GM12873 (cell line): ENCODE measurements at regions not wholly inside any gene's neighbourhood (a gene's known extent, or its start where the extent isn't known, plus 50 kb on each side); places are given as distances from the start of the nearest gene placed in this dataset.

Experiments
- TF ChIP-seq, protein P1 (sequence below): IDR thresholded peaks from 2 replicates; pipeline ENCODE4 v1.5.1; 2012; ENCODE audit warnings: low read depth, mild to moderate bottlenecking, moderate library complexity, low read length, control low read depth; ENCODE audit not compliant: insufficient read depth; ENCODE audit errors: missing control alignments

DNA sequence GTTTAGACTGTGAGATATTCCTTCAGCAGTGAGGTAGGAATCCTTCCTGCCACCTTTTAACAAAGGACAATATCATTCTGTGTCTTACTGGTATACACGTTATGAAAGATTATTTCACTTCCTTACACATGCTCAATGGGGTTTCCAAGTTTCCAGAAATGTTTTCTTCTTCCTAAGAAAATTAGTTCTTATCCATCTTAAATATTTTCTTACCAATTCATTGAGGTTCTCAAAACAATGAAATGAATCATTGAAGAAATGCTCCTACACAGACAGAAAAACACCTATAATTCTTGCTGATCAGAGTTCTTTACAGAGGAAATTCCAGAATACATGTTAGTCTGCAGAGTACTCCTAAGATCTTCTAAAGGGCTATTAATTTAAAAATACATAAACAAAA lies 51.4 kb upstream of the SEC61G start:
- TF ChIP-seq, protein P1, sequence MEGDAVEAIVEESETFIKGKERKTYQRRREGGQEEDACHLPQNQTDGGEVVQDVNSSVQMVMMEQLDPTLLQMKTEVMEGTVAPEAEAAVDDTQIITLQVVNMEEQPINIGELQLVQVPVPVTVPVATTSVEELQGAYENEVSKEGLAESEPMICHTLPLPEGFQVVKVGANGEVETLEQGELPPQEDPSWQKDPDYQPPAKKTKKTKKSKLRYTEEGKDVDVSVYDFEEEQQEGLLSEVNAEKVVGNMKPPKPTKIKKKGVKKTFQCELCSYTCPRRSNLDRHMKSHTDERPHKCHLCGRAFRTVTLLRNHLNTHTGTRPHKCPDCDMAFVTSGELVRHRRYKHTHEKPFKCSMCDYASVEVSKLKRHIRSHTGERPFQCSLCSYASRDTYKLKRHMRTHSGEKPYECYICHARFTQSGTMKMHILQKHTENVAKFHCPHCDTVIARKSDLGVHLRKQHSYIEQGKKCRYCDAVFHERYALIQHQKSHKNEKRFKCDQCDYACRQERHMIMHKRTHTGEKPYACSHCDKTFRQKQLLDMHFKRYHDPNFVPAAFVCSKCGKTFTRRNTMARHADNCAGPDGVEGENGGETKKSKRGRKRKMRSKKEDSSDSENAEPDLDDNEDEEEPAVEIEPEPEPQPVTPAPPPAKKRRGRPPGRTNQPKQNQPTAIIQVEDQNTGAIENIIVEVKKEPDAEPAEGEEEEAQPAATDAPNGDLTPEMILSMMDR, result no peak

DNA sequence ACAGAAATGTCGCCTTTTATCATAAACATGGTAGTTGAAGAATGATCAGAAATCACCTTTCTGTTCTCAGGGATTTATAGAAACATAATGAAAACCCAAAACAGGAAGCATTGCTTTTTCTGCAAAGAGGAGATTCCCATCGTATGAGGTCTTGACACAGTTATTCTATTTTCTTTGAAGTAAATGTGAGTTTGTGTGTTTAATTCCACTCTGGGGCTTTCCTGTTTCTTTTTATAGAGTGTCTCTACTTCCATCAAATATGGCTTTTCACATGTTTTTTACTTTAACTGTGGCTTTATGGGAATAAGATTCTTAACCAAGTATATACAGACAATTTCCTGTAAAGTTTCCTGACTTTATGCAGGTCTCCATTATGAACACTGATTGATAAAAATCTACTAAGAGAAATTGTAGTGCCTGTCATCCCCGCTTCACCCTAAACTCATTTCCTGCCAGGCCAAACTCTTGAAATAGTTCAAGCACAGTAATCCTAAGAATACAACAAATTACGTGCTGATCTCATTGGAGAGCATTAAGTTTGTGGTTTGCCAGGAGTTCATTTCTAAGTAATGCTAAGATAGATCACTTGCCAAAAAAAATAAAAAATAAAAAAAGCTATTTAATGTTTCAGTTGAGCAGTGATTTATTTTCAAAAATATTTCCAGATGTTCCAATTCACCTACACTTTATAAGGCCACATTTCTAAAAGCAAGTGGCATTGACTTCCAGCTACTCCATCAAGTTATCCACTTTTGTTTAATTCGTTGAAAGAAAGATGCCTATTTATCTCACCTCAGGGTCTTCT lies 52.2 kb upstream of the SEC61G start:
- TF ChIP-seq, protein P1, result no peak

DNA sequence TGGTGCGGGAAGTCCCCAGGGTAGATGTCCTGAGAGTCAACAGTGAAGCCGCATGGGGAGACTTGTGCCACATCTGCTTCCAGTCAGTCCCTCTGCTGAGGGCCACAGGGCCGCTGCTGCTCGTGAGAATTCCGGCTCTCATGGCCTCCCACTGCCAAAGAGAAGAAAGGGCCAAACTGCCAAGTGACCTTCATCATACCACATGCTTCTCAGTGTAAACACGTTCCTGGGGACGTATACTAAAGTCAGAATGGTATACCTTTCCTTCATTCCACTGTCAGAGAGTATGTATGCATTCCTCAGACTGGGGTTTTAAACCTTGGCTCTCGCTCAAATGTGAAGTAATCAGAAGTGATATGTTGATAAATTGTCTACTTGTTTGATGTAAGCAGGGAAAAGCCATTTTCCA lies 52.8 kb upstream of the SEC61G start:
- TF ChIP-seq, protein P1, result no peak

GRCh38 chr7:54812756-54813322 lies 53.8 kb upstream of the SEC61G start:
- TF ChIP-seq, protein P1, result no peak

- TF ChIP-seq, protein P1, result no peak
These were observed 54.4 kb upstream of the SEC61G start for GRCh38 chr7:54813398-54813797.

- TF ChIP-seq, protein P1, result no peak
These were observed 55.4 kb upstream of the SEC61G start for GRCh38 chr7:54814401-54814800.

DNA sequence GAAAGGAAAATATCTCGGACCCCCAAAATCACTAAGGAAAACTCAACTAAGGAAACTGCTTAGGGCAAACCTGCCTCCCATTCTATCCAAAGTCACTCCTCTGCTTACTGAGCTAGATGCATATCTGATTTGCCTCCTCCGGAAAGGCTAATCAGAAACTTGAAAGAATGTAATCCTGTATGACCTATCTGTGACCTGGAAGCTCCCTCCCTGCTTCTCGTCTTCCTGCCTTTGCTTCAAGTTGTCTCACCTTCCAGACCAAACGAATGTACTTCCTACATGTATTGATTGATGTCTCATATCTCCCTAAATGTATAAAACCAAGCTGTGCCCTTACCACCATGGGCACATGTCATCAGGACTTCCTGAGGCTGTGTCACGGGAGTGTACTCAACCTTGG lies 58.1 kb upstream of the SEC61G start:
- TF ChIP-seq, protein P1, result no peak
